ENCODE measurements at regions not wholly inside any gene's neighbourhood (a gene's known extent, or its start where the extent isn't known, plus 50 kb on each side); places are given as distances from the start of the nearest gene placed in this dataset.

GRCh38 chr3:41140242-41140641 is 59.1 kb upstream of the CTNNB1 start:
- Histone ChIP-seq H3K4me3 (ENCODE audit: low read depth, low read length) (no peak overlapping the region), H3K27ac (no peak overlapping the region), H3K36me3 (replicated peaks) (no peaks in the 10 kb centered on the region), H3K27me3 (replicated peaks) (no peaks in the 10 kb centered on the region)
- in situ Hi-C loops (cut with HindIII; ENCODE audit: low pct_ligation_motif_present, low sequenced_read_pairs) = no loop called here
- no peak for DNase-seq
- TF ChIP-seq, protein P1, sequence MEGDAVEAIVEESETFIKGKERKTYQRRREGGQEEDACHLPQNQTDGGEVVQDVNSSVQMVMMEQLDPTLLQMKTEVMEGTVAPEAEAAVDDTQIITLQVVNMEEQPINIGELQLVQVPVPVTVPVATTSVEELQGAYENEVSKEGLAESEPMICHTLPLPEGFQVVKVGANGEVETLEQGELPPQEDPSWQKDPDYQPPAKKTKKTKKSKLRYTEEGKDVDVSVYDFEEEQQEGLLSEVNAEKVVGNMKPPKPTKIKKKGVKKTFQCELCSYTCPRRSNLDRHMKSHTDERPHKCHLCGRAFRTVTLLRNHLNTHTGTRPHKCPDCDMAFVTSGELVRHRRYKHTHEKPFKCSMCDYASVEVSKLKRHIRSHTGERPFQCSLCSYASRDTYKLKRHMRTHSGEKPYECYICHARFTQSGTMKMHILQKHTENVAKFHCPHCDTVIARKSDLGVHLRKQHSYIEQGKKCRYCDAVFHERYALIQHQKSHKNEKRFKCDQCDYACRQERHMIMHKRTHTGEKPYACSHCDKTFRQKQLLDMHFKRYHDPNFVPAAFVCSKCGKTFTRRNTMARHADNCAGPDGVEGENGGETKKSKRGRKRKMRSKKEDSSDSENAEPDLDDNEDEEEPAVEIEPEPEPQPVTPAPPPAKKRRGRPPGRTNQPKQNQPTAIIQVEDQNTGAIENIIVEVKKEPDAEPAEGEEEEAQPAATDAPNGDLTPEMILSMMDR (IDR thresholded peaks at IDR 0.05; ENCODE audit: low read depth, low read length, missing control alignments) = no peak

DNA sequence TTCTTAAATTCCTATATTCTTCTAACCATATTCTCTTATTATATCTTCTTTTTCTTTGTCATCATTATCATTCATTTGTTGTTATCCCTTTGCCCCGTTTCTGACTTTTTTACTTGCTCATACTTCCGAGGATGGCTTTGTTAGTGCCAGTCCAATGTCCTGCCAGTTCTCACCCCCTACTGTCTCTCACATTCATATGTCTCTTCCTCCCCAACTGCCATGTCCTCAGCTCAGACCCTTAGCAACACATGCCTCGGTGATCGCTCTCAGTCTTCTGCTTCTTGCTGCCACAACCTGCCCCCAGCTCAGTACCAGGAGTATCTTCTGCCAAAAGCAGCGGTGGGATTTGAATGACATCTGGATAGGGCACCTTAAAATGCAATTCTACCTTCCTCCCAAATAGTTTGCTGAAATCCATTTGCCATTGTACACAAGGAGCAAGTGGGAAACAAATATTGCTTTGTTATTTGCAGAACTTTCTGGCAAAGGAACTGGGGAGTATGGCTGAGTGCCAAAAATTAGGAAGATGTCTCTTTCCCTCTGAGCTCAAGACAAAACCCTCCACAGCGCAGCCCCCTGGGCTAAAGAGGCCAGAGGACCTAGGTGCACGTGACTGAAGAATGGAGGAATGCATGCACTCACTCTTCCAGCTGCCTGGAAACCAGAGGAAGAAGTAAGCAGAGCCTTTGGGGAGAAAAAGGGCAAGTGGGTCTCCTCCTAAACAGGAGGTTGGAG is 57.7 kb upstream of the CTNNB1 start:
- H3K27me3 ChIP-seq (replicated peaks) = no peaks in the 10 kb centered on the region
- no peak for DNase-seq
- no peak overlapping the region for H3K4me3 ChIP-seq (ENCODE audit: low read depth, low read length)
- no peaks in the 10 kb centered on the region for H3K36me3 ChIP-seq (replicated peaks)
- no peak overlapping the region for H3K27ac ChIP-seq
- in situ Hi-C loops (cut with HindIII; ENCODE audit: low pct_ligation_motif_present, low sequenced_read_pairs) = no loop called here
- TF ChIP-seq, protein P1 (IDR thresholded peaks at IDR 0.05; ENCODE audit: low read depth, low read length, missing control alignments) = no peak

GRCh38 chr3:41143421-41144031 is 55.8 kb upstream of the CTNNB1 start:
- H3K4me3 ChIP-seq (ENCODE audit: low read depth, low read length) = no peak overlapping the region
- no peaks in the 10 kb centered on the region for H3K27me3 ChIP-seq (replicated peaks)
- TF ChIP-seq, protein P1 (IDR thresholded peaks at IDR 0.05; ENCODE audit: low read depth, low read length, missing control alignments) = no peak
- H3K27ac ChIP-seq = no peak overlapping the region
- no peaks in the 10 kb centered on the region for H3K36me3 ChIP-seq (replicated peaks)
- in situ Hi-C loops (cut with HindIII; ENCODE audit: low pct_ligation_motif_present, low sequenced_read_pairs) = no loop called here
- DNase-seq = no peak

DNA sequence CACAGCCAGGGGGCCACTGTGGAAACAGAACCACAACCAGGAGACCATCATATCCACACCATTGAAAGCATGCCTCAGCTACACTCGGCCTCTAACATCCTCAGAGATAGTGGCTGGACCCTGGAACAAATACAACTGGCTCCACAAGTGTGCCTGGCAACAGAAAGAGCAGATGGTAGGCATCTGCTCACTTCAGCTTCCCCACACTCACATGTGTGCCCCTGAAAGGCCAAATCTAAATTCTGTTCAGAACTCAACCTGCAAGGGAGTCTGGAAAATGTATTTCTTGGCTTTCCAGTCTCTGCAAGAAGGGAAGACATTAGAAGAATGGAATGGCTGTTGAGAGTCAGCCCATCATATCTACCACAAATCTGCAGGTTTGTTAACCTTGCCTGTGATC is 54.7 kb upstream of the CTNNB1 start:
- Histone ChIP-seq H3K4me3 (ENCODE audit: low read depth, low read length) (no peak overlapping the region), H3K27ac (no peak overlapping the region), H3K27me3 (replicated peaks) (no peaks in the 10 kb centered on the region), H3K36me3 (replicated peaks) (no peaks in the 10 kb centered on the region)
- TF ChIP-seq, protein P1 (IDR thresholded peaks at IDR 0.05; ENCODE audit: low read depth, low read length, missing control alignments) = no peak
- no peak for DNase-seq
- in situ Hi-C loops (cut with HindIII; ENCODE audit: low pct_ligation_motif_present, low sequenced_read_pairs) = no loop called here

- H3K36me3 ChIP-seq (replicated peaks) = no peaks in the 10 kb centered on the region
- no peak overlapping the region for H3K4me3 ChIP-seq (ENCODE audit: low read depth, low read length)
- no peak overlapping the region for H3K27ac ChIP-seq
- no peak for DNase-seq
- H3K27me3 ChIP-seq (replicated peaks) = no peaks in the 10 kb centered on the region
- TF ChIP-seq, protein P1 (IDR thresholded peaks at IDR 0.05; ENCODE audit: low read depth, low read length, missing control alignments) = no peak
- in situ Hi-C loops (cut with HindIII; ENCODE audit: low pct_ligation_motif_present, low sequenced_read_pairs) = no loop called here
Observed at GRCh38 chr3:41148478-41148877, 50.8 kb upstream of the CTNNB1 start.
